A673 (cell line): ENCODE measurements at regions not wholly inside any gene's neighbourhood (a gene's known extent, or its start where the extent isn't known, plus 50 kb on each side); places are given as distances from the start of the nearest gene placed in this dataset.

ENCODE experiments used
- BruUV-seq: library from RNA; stranded (reverse); fragments of 400-500 nt; replicated peaks from 2 replicates; lab custom pipeline; 2021; lab: Mats Ljungman, UMichigan
- CTCF ChIA-PET: fragments of 300-600 bp; sonication (Branson Sonifier 250); formaldehyde crosslinking; loops from one replicate; lab custom pipeline; 2022; ENCODE audit warnings: antibody characterized with exemption; lab: Charles Lee
- POLR2A ChIA-PET: fragments of 300-600 bp; sonication (Branson Sonifier 250); formaldehyde crosslinking; loops from one replicate; lab custom pipeline; 2022; ENCODE audit warnings: antibody characterized with exemption; ENCODE audit not compliant: low non-redundant PET; lab: Charles Lee
- DNase-seq: peaks from one replicate; pipeline ENCODE4 v3.0.0-alpha.2; 2015; ENCODE audit warnings: low spot score
- H3K27ac ChIP-seq: fragments of 200-600 bp; sonication (generic); 2 replicates; pipeline ENCODE4 v1.5.1; 2016; ENCODE audit warnings: mixed run types, low read depth, mild to moderate bottlenecking, mixed read lengths, antibody characterized with exemption, low read length; ENCODE audit not compliant: poor library complexity, severe bottlenecking
- H3K27me3 ChIP-seq: fragments of 200-600 bp; sonication (generic); replicated peaks from 2 replicates; pipeline ENCODE4 v1.6.1; 2017; ENCODE audit warnings: mixed run types, low read depth, mild to moderate bottlenecking, mixed read lengths, antibody characterized with exemption, low read length; ENCODE audit not compliant: insufficient read depth, poor library complexity
- H3K36me3 ChIP-seq: fragments of 200-600 bp; sonication (generic); 2 replicates; pipeline ENCODE4 v1.6.1; 2016; ENCODE audit warnings: mixed run types, mild to moderate bottlenecking, mixed read lengths, antibody characterized with exemption, low read length; ENCODE audit not compliant: insufficient read depth, poor library complexity, severe bottlenecking
- H3K4me1 ChIP-seq: fragments of 200-600 bp; sonication (generic); 2 replicates; pipeline ENCODE4 v1.6.1; 2017; ENCODE audit warnings: mixed run types, mild to moderate bottlenecking, mixed read lengths, antibody characterized with exemption, low read length; ENCODE audit not compliant: insufficient read depth, poor library complexity, severe bottlenecking
- H3K4me3 ChIP-seq: fragments of 200-600 bp; sonication (generic); 2 replicates; pipeline ENCODE4 v1.5.1; 2016; ENCODE audit warnings: low read depth, mixed run types, mild to moderate bottlenecking, mixed read lengths, low read length; ENCODE audit not compliant: poor library complexity, severe bottlenecking
- H3K9me3 ChIP-seq: fragments of 200-600 bp; sonication (generic); 2 replicates; pipeline ENCODE4 v1.6.1; 2016; ENCODE audit warnings: mixed run types, low read depth, mild to moderate bottlenecking, mixed read lengths, antibody characterized with exemption, low read length; ENCODE audit not compliant: poor library complexity, severe bottlenecking
- EZH2 ChIP-seq: fragments of 200-600 bp; sonication (generic); IDR thresholded peaks from 2 replicates; pipeline ENCODE4 v1.6.1; 2017; ENCODE audit warnings: borderline replicate concordance, low read depth, mild to moderate bottlenecking, mixed read lengths, antibody characterized with exemption, low read length; ENCODE audit not compliant: poor library complexity, severe bottlenecking
- intact Hi-C: fragments of 100-400 bp; cut with micrococcal nuclease; formaldehyde crosslinking; loops from one replicate; pipeline ENCODE4 v1.10.0; 2022; ENCODE audit not compliant: unreplicated experiment
- TF ChIP-seq, protein P1 (sequence below): fragments of 300-800, 200-600 bp; sonication (generic); conservative IDR thresholded peaks from 2 replicates; pipeline ENCODE4 v1.5.1; 2017; ENCODE audit warnings: low read depth, mild to moderate bottlenecking, antibody characterized with exemption, low read length, moderate library complexity, mixed read lengths

DNA sequence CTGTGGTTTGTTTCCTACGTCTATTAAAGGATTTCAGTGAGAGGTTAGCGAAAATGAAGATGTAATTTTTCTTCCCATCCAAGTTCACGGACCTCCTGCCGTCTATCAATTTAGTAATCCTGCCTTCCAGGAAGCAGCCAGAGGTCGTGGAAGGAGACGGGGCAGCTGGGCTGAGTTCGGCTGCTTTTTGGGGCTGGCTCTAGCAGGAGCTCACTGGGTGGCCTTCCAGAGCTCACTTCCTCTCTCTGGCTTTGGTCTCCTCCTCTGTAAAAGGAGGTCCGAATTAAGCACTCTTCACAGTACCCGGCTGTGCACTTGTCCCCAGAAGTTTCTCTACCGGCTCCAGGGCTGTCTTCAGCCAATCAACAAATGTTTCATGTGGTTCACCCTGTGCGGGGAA, 295.4 kb downstream of the BCOR start:
- no peaks in the 10 kb centered on the region for H3K9me3 ChIP-seq
- CTCF ChIA-PET, result no interaction called here
- H3K36me3 ChIP-seq, result no peaks in the 10 kb centered on the region
- no peaks in the 10 kb centered on the region for H3K27me3 ChIP-seq
- DNase-seq, result peak; percentile 25
- no peaks in the 10 kb centered on the region for H3K4me1 ChIP-seq
- no peak overlapping the region for H3K27ac ChIP-seq
- intact Hi-C loops, result no loop called here
- no peak overlapping the region for H3K4me3 ChIP-seq
- POLR2A ChIA-PET, result no interaction called here
- BruUV-seq, result no TSS peak
- TF ChIP-seq EZH2, result no peak
- TF ChIP-seq, protein P1, sequence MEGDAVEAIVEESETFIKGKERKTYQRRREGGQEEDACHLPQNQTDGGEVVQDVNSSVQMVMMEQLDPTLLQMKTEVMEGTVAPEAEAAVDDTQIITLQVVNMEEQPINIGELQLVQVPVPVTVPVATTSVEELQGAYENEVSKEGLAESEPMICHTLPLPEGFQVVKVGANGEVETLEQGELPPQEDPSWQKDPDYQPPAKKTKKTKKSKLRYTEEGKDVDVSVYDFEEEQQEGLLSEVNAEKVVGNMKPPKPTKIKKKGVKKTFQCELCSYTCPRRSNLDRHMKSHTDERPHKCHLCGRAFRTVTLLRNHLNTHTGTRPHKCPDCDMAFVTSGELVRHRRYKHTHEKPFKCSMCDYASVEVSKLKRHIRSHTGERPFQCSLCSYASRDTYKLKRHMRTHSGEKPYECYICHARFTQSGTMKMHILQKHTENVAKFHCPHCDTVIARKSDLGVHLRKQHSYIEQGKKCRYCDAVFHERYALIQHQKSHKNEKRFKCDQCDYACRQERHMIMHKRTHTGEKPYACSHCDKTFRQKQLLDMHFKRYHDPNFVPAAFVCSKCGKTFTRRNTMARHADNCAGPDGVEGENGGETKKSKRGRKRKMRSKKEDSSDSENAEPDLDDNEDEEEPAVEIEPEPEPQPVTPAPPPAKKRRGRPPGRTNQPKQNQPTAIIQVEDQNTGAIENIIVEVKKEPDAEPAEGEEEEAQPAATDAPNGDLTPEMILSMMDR, result no peak

DNA sequence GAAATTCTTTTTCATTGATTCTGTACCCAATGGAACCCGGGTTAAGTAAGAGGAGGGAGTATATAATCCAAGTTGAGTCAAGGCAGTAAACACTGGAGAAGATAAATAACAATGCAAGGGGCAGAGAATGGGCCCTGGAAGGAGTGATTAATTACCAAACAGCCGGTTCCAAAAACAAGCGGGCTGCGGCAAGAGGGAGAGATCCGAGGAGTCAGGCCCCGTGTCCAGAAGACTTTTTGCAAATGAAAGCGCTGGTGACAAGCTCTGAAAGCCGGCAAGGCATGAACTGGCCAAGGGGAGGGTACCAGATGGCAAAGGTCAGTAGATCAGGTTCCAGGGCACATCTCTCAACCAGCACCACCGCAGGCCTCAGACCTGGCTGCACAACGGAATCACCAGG, 294.9 kb downstream of the BCOR start:
- intact Hi-C loops, result no loop called here
- Histone ChIP-seq H3K36me3 (no peaks in the 10 kb centered on the region), H3K27me3 (no peaks in the 10 kb centered on the region), H3K4me3 (no peak overlapping the region), H3K27ac (no peak overlapping the region), H3K4me1 (no peaks in the 10 kb centered on the region), H3K9me3 (no peaks in the 10 kb centered on the region)
- ChIA-PET POLR2A (no interaction called here), CTCF (no interaction called here)
- no TSS peak for BruUV-seq
- TF ChIP-seq EZH2, result no peak
- TF ChIP-seq, protein P1, result no peak
- DNase-seq, result no peak

DNA sequence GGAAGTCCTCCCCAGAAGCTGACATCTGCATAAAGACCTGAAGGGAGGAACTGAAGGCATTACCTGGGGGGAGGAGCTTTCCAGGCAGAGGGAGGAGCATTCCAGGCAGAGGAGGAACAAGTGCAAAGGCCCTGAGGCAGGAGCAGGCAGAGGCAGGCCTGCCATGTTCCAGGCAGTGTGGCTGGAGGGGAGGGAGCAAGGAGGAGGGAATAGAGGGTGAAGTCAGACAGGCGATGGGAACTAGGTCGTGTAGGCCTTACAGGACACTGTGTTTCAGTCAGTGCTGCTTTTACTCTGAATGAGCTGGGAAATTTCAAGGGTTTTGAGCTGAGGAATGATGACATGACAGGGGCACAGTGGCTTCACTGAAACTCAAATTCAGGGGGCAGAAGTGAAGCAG, 292.7 kb downstream of the BCOR start:
- ChIA-PET POLR2A (no interaction called here), CTCF (no interaction called here)
- TF ChIP-seq, protein P1, result no peak
- no peak for TF ChIP-seq EZH2
- H3K4me3 ChIP-seq, result no peak overlapping the region
- no peak overlapping the region for H3K27ac ChIP-seq
- intact Hi-C loops, result no loop called here
- no peaks in the 10 kb centered on the region for H3K4me1 ChIP-seq
- H3K36me3 ChIP-seq, result no peaks in the 10 kb centered on the region
- DNase-seq, result no peak
- BruUV-seq, result no TSS peak
- no peaks in the 10 kb centered on the region for H3K9me3 ChIP-seq
- H3K27me3 ChIP-seq, result no peaks in the 10 kb centered on the region
